ENCODE measurements at regions not wholly inside any gene's neighbourhood (a gene's known extent, or its start where the extent isn't known, plus 50 kb on each side); places are given as distances from the start of the nearest gene placed in this dataset.

DNA sequence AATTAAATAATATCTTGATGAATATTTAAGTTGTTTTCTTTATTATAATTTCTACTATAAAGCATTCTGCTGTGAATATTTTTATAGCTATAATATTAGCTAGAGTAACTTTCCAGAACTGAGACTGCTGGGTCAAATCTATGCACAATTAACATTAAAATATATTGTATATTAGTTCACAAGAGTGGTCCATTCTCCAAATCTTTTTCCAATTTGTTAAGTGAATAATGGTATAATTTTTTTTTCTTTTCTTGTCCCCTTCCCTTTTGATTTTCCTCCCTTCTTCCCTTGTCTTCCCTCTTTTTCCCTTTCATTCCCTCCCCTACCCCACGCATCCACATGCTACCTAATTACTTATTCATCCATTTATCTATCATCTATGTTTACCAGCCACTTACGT is 977.5 kb downstream of the TUSC7 start:
- DNase-seq (no peak), ATAC-seq (no peak)
- intact Hi-C loops (cut with DNase I; ENCODE audit: low total_unique reads) (no loop called here), in situ Hi-C loops (cut with MboI; ENCODE audit: low sequenced_read_pairs in 4 of 4) (no loop called here)
- no peaks in the 10 kb centered on the region for H3K27me3 ChIP-seq
- no peak overlapping the region for H3K4me3 ChIP-seq
- H3K27ac ChIP-seq, result no peak overlapping the region
- no peaks in the 10 kb centered on the region for H3K4me1 ChIP-seq
- no peaks in the 10 kb centered on the region for H3K9me3 ChIP-seq
- no peaks in the 10 kb centered on the region for H3K36me3 ChIP-seq
- no peak for TF ChIP-seq POLR2A (IDR thresholded peaks at IDR 0.05)
- no peak for TF ChIP-seq CTCF (IDR thresholded peaks at IDR 0.05 in 4 of 5, conservative IDR thresholded peaks at IDR 0.05 in 1 of 5)

DNA sequence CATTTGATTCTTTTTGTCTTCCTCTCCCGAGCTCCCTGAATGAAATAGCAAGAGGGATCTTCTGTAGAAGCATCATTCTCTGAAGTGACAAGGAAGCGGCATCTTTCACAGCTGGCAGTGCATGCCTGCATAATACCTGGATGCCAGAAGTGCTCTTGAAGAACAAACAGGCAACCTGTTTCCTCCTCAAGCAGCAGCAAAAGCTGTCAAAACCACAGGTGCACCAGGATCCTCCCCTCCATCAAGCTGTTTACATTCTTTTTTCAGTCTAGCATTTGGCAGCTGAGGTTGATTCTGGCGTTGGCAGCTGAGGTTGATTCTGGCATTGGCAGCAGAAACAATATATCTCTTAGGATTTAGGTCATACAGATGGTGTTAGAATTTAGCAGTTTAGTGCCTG is 979.0 kb downstream of the TUSC7 start:
- Histone ChIP-seq H3K27me3 (no peaks in the 10 kb centered on the region), H3K9me3 (no peaks in the 10 kb centered on the region), H3K4me1 (no peaks in the 10 kb centered on the region), H3K36me3 (no peaks in the 10 kb centered on the region), H3K4me3 (no peak overlapping the region), H3K27ac (no peak overlapping the region)
- TF ChIP-seq CTCF (IDR thresholded peaks at IDR 0.05 in 4 of 5, conservative IDR thresholded peaks at IDR 0.05 in 1 of 5) (no peak), POLR2A (IDR thresholded peaks at IDR 0.05) (no peak)
- DNase-seq (no peak), ATAC-seq (no peak)
- intact Hi-C loops (cut with DNase I; ENCODE audit: low total_unique reads), result no loop called here
- in situ Hi-C loops (cut with MboI; ENCODE audit: low sequenced_read_pairs in 4 of 4), result no loop called here

DNA sequence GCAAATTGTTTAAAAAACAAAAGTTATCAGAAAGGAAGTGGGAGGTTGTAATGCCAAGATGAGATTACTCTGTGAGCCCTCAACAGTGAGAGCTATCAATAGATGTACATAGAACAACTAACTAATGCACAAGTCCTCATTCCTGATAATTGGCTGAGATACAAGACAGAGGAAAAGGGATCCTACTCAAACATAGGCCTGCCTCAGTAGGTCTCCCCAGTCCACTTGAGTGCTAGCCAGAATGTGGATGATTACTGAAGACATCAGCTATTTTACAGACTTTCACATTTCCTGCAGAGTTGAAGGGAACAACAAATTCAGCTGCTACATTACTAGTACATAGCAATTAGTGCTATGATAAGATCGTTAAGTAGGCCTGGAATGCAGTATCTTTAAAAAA is 981.9 kb downstream of the TUSC7 start:
- H3K4me1 ChIP-seq, result no peaks in the 10 kb centered on the region
- no peaks in the 10 kb centered on the region for H3K36me3 ChIP-seq
- H3K9me3 ChIP-seq, result no peaks in the 10 kb centered on the region
- intact Hi-C loops (cut with DNase I; ENCODE audit: low total_unique reads) (no loop called here), in situ Hi-C loops (cut with MboI; ENCODE audit: low sequenced_read_pairs in 4 of 4) (no loop called here)
- no peak overlapping the region for H3K4me3 ChIP-seq
- TF ChIP-seq POLR2A (IDR thresholded peaks at IDR 0.05) (no peak), CTCF (IDR thresholded peaks at IDR 0.05 in 4 of 5, conservative IDR thresholded peaks at IDR 0.05 in 1 of 5) (no peak)
- H3K27me3 ChIP-seq, result no peaks in the 10 kb centered on the region
- ATAC-seq, result no peak
- no peak for DNase-seq
- no peak overlapping the region for H3K27ac ChIP-seq

- no peak for TF ChIP-seq POLR2A (IDR thresholded peaks at IDR 0.05)
- no peak for TF ChIP-seq CTCF (IDR thresholded peaks at IDR 0.05 in 4 of 5, conservative IDR thresholded peaks at IDR 0.05 in 1 of 5)
- in situ Hi-C loops (cut with MboI; ENCODE audit: low sequenced_read_pairs in 4 of 4), result no loop called here
- no peak overlapping the region for H3K27ac ChIP-seq
- no peaks in the 10 kb centered on the region for H3K4me1 ChIP-seq
- no peaks in the 10 kb centered on the region for H3K36me3 ChIP-seq
- no peaks in the 10 kb centered on the region for H3K9me3 ChIP-seq
- no peak overlapping the region for H3K4me3 ChIP-seq
- no peak for DNase-seq
- intact Hi-C loops (cut with DNase I; ENCODE audit: low total_unique reads), result no loop called here
- ATAC-seq, result no peak
- no peaks in the 10 kb centered on the region for H3K27me3 ChIP-seq
These were observed 982.9 kb downstream of the TUSC7 start for GRCh38 chr3:117692416-117692995.

- Histone ChIP-seq H3K27ac (no peak overlapping the region), H3K4me1 (no peaks in the 10 kb centered on the region), H3K9me3 (no peaks in the 10 kb centered on the region), H3K27me3 (no peaks in the 10 kb centered on the region), H3K36me3 (no peaks in the 10 kb centered on the region), H3K4me3 (no peak overlapping the region)
- in situ Hi-C loops (cut with MboI; ENCODE audit: low sequenced_read_pairs in 4 of 4), result no loop called here
- TF ChIP-seq CTCF (IDR thresholded peaks at IDR 0.05 in 4 of 5, conservative IDR thresholded peaks at IDR 0.05 in 1 of 5) (no peak), POLR2A (IDR thresholded peaks at IDR 0.05) (no peak)
- intact Hi-C loops (cut with DNase I; ENCODE audit: low total_unique reads), result no loop called here
- ATAC-seq (no peak), DNase-seq (no peak)
These were observed 985.7 kb downstream of the TUSC7 start for GRCh38 chr3:117695321-117695720.

Data from gastrocnemius medialis (tissue), 4 donors.